NCI-H2196 treated with DMSO at 0.1 percent for 48 hours (cell line): ENCODE measurements at regions not wholly inside any gene's neighbourhood (a gene's known extent, or its start where the extent isn't known, plus 50 kb on each side); places are given as distances from the start of the nearest gene placed in this dataset.
"Not testable (repeated sequence)": the region's sequence is repeated elsewhere in the genome, so short reads cannot be mapped to it uniquely, and the experiment has no call there.

Experiments used
- DNase-seq: peaks from one replicate; lab custom pipeline; 2025; ENCODE audit not compliant: unreplicated experiment; lab: John Stamatoyannopoulos, UW

DNA sequence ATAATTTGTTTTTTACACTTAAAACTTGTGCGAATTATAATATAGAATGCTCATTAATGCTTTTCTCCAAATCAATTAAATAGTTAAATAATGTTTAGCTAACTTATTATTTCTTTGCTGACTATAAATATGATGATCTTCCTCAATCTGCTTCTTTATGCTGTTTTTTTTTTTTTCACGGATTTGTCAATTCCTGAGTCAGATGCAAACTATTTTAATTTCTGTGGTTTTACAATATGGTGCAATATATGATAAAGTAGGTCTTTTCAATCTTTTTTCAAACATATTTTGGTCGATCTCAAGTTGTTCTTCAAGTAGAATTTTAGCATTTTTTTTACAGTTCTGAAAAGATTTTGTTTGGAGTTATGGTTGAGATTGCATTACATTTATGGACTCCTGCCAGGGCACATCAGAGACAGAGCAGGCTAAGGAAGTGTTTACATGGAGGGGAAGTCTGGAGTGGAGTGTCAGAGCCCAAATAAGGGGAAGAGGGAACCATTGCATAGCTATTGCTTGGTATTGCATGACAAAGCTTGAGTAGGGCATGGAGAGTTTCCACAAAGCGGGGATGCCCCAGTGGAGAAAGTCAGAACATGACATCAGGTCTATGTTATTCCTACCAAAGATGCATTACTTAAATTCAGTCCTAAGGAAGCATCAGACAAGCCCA is 204.4 kb downstream of the OTUD1 start:
- DNase-seq: no peak

GRCh38 chr10:23648618-23649017 is 209.7 kb downstream of the OTUD1 start:
- DNase-seq: no peak

DNA sequence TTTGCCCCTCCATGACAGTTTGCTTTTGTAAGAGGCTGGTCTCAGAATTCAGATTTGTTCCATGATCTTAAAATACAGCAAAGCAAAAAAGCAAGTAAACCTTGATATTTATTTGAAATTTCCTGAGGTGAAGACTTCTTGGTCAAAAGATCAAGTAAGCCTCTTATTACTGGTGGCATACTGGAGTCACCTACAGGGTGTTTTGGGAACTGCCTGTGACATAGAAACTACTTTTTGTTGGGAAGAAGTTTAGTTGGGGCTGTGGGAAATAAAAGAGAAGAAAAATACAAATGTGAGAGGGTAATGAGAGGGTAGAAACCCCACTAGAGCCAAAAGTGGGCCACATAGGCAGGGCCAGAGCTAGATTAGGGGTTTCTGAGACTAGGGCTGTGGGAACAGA is 217.9 kb downstream of the OTUD1 start:
- no peak for DNase-seq

- no peak for DNase-seq
Observed at GRCh38 chr10:23657677-23658076, 218.8 kb downstream of the OTUD1 start.

GRCh38 chr10:23671866-23672265 is 233.0 kb downstream of the OTUD1 start:
- DNase-seq: not testable (repeated sequence)

GRCh38 chr10:23675585-23675984 is 236.7 kb downstream of the OTUD1 start:
- no peak for DNase-seq

DNA sequence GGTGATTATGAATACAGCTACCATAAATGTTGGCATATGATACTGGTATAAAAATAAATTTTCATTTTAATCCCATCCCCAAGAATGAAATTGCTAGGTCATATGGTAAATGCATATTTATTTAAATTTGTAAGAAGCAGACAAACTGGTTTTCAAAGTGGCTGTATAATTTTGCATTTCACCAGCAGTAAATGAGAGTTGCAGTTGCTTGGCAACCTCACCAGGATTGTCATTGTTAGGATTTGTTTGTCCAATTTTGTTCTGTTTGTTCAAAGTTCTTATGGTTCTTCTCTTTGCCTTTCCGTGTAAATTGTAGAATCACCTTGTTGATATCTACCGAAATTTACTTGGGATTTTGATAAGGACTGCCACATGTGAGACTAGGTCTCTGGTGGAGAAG is 237.4 kb downstream of the OTUD1 start:
- DNase-seq: no peak

- no peak for DNase-seq
Observed at GRCh38 chr10:23686722-23687121, 247.8 kb downstream of the OTUD1 start.

GRCh38 chr10:23692736-23693135 is 253.9 kb downstream of the OTUD1 start:
- DNase-seq: no peak

DNA sequence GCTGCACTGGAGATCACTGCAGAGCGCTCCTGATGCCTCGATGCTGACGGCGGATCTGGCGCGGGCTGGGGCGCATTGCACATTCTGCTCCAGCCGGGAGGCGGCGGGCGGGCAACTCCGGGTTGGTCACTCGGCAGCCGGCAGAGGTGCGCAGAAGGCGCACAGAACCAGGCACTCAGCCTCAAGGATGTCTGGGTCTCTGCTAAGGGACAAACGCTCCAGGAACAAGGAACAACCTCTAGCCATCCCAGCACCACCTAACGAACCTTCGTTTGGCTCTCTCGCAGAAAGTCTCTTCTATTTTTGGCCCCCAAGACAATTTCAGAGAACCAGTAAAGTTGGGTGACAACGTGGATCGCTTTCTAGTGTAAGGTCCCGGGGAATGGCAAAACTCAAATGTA is 254.6 kb downstream of the OTUD1 start:
- DNase-seq: no peak

- DNase-seq: no peak
Observed at GRCh38 chr10:23693925-23694324, 255.1 kb downstream of the OTUD1 start.

GRCh38 chr10:23694446-23694920 is 255.6 kb downstream of the OTUD1 start:
- no peak for DNase-seq

DNA sequence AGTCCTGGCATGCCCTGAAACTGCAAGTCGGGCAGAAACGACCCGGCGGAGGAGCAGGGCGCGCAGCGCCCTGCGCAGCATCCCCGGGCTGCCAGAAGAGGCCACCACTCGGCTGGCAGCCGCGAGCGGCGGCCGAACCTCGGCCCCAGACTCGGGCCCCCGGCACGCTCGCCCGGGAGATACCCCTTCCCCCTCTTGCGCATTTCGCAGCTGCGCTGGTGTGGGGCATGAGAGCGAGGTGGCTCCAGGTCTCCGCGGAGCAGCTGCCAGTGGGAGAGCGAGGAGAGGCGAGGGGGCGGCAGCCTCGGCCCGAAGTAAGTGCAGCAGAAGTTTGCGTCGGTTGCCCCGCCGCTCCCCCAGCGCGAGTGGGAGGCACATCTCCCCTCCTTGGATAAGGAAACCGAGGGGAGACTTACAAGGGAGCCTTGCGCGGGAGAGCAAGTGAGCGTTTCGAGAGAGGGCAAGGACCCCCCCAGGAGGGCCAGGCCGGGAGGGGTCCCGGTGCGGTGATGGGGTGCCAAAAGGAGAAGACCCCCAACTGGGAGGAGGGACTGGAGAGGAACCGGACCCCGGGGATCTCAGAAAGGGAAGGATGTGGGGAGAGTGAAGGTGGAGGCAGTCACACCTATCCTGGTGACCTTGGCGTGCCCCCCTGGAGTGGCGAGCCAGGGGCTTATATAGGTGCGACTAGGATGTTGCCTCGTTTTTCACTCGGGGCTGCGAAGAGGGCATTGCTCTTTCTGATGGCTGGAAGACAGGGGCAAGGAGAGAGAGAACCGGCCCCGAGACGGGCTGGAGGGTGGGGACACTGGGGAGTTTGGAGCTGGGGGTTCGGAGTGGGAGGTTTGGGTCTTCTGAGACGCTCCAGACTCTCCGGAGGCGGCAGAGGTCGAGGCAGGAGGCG is 256.3 kb downstream of the OTUD1 start:
- no peak for DNase-seq

DNA sequence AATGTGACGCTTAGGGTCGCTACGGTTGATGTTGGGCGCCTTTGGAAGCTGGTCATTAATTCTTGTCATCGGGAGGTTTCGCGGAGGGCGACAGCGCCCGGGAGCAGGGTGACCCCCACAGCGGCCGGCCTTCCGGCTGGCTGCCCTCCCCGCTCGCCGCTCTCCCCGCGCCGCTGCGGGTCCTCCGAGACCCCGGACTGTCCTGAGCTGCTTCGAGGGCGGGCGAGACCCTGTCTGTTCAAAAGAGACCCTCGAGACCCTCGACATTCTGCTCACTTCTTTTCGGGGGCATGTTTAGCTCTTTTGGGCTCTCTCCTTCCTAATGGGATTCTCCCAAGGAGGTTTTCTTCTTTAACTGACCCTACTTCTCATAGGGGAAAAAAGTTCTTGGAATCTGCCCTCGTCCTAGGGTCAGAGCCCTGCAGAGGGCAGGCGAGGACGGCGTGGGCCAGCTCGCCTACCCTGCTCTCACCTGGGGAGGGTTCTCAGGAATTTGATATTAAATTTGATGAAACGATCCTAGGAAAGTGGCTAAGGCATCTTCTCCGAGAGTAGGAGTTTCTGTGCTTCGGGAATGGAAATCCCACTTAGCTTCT is 257.0 kb downstream of the OTUD1 start:
- DNase-seq: no peak

DNA sequence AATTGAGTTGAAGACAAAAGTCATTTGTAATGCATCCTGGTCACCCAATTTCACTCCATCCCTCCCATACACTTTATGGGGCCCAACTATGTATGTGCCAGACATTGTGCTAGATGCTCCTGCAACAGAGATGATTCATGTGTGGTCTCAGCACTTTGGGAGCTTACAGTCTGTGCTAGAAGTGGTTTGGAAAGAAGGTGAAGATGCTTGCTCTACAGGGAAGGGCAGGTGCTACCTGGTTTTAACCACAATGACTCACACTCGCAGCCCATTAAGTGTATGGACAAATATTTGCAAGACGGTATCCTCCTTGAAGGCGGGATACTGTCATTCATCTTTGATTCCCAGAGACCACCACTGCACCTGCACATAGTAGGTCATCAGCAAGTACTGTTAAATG is 257.6 kb downstream of the OTUD1 start:
- DNase-seq: no peak

- peak; percentile 16 for DNase-seq
Observed at GRCh38 chr10:23702977-23703414, 264.1 kb downstream of the OTUD1 start.

DNA sequence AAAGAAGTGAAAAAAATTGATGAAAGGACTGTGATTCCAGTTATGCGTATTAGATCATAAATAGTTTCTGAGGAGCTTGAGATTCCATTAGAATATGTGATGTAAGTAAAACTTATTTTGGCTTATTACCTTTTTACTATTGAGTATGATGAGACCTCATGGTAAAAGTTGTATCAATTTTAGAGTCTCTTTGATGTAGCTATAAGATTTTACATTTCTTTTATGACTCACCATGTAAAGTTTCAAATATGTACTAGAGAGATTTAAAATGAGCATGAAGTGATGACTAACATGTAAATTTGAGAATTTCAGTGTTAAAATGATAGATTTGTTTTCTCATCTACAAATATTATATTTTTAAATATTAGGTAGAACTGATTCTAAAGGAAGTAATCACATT is 276.5 kb downstream of the OTUD1 start:
- no peak for DNase-seq

GRCh38 chr10:23717913-23718312 is 279.0 kb downstream of the OTUD1 start:
- no peak for DNase-seq

- no peak for DNase-seq
Observed at GRCh38 chr10:23718946-23719345, 280.1 kb downstream of the OTUD1 start.

DNA sequence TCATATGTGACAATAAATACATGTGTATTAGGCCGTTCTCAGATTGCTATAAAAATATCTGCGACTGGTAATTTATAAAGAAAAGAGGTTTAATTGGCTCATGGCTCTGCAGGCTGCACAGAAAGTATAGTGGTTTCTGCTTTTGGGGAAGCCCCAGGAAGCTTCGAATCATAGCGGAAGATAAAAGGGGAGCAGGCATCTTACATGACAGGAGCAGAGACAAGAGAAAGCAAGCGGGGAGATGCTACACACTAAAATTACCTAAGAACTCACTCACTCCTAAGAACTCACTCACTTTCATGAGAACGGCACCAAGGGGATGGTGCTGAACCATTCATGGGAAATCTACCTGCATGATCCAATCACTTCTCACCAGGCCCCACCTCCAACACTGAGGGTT is 284.9 kb downstream of the OTUD1 start:
- DNase-seq: no peak

DNA sequence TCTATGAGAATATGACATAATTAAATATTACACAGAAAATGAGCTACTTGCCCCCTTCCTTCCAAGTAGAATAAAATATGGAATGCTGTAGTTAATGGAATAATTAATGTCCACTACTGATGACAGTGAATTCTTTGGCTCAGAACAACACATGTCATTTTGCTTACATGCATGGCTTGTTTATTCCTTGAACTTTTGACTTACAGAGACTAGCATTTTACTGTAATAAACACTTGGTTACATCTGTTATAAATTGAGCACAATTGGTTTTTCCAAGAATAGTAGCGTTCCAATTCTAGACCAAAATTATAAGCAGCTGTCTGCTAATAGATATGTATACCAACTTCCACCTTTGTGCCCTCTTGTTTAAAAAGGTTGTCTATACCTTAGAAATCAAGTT is 286.7 kb downstream of the OTUD1 start:
- DNase-seq: no peak

GRCh38 chr10:23742368-23742767 is 303.5 kb downstream of the OTUD1 start:
- DNase-seq: no peak
